ENCODE measurements at regions not wholly inside any gene's neighbourhood (a gene's known extent, or its start where the extent isn't known, plus 50 kb on each side); places are given as distances from the start of the nearest gene placed in this dataset.

DNA sequence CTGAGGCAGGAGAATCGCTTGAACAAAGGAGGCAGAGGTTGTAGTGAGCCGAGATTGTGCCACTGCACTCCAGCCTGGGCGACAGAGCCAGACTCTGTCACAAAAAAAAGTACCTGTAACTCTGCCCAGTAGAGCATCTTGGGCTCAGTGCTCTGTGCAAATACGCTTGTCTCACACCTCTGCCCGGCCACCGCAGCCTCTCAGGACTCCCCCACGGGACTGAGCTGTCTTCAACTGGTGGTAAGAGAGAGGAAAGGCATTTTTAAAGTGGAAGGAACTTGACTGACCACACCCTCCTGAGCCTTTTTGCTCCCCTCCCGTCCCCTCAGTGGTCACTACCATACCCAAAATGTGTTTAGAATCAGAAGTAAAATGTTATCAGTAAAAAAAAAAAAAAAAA lies 174.3 kb upstream of the PIK3R1 start:
- TF ChIP-seq, protein P1, sequence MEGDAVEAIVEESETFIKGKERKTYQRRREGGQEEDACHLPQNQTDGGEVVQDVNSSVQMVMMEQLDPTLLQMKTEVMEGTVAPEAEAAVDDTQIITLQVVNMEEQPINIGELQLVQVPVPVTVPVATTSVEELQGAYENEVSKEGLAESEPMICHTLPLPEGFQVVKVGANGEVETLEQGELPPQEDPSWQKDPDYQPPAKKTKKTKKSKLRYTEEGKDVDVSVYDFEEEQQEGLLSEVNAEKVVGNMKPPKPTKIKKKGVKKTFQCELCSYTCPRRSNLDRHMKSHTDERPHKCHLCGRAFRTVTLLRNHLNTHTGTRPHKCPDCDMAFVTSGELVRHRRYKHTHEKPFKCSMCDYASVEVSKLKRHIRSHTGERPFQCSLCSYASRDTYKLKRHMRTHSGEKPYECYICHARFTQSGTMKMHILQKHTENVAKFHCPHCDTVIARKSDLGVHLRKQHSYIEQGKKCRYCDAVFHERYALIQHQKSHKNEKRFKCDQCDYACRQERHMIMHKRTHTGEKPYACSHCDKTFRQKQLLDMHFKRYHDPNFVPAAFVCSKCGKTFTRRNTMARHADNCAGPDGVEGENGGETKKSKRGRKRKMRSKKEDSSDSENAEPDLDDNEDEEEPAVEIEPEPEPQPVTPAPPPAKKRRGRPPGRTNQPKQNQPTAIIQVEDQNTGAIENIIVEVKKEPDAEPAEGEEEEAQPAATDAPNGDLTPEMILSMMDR (IDR thresholded peaks at IDR 0.05), result no peak
- TF ChIP-seq EZH2 (IDR thresholded peaks at IDR 0.05; ENCODE audit: borderline replicate concordance, insufficient read depth, low read depth, low read length, poor library complexity, severe bottlenecking), result no peak

All from B cell (primary cell).